ENCODE measurements at regions not wholly inside any gene's neighbourhood (a gene's known extent, or its start where the extent isn't known, plus 50 kb on each side); places are given as distances from the start of the nearest gene placed in this dataset.
"Not testable (repeated sequence)": the region's sequence is repeated elsewhere in the genome, so short reads cannot be mapped to it uniquely, and the experiment has no call there.

GRCh38 chr4:156517546-156517945 lies 454.1 kb downstream of the PDGFC start:
- no peaks in the 10 kb centered on the region for H3K36me3 ChIP-seq (ENCODE audit: control insufficient read depth in 5 of 5, insufficient read depth in 5 of 5, low read length in 5 of 5)
- H3K27me3 ChIP-seq (ENCODE audit: control insufficient read depth in 5 of 5, insufficient read depth in 4 of 5, low read length in 5 of 5) = no peaks in the 10 kb centered on the region
- H3K9me3 ChIP-seq (ENCODE audit: control insufficient read depth in 5 of 5, low read length in 5 of 5) = no peaks in the 10 kb centered on the region
- no peak overlapping the region for H3K4me3 ChIP-seq (ENCODE audit: low read depth in 1 of 5, low read length in 5 of 5)
- H3K9ac ChIP-seq (ENCODE audit: low read length in 5 of 5) = no peak overlapping the region
- H3K27ac ChIP-seq (ENCODE audit: low read depth, low read length) = no peak overlapping the region
- peaks cover 0 to 1% (median 0%) of the 10 kb centered on the region in 5 donors for H3K4me1 ChIP-seq (ENCODE audit: control insufficient read depth in 5 of 5, insufficient read depth in 5 of 5, low read length in 5 of 5)

- H3K4me3 ChIP-seq (ENCODE audit: low read depth in 1 of 5, low read length in 5 of 5) = no peak overlapping the region
- H3K36me3 ChIP-seq (ENCODE audit: control insufficient read depth in 5 of 5, insufficient read depth in 5 of 5, low read length in 5 of 5) = no peaks in the 10 kb centered on the region
- no peak overlapping the region for H3K9ac ChIP-seq (ENCODE audit: low read length in 5 of 5)
- no peaks in the 10 kb centered on the region for H3K9me3 ChIP-seq (ENCODE audit: control insufficient read depth in 5 of 5, low read length in 5 of 5)
- H3K27me3 ChIP-seq (ENCODE audit: control insufficient read depth in 5 of 5, insufficient read depth in 4 of 5, low read length in 5 of 5) = no peaks in the 10 kb centered on the region
- H3K27ac ChIP-seq (ENCODE audit: low read depth, low read length) = no peak overlapping the region
- peaks cover 0 to 1% (median 0%) of the 10 kb centered on the region in 5 donors for H3K4me1 ChIP-seq (ENCODE audit: control insufficient read depth in 5 of 5, insufficient read depth in 5 of 5, low read length in 5 of 5)
Observed at GRCh38 chr4:156516698-156517097, 454.9 kb downstream of the PDGFC start.

GRCh38 chr4:156515295-156515694 lies 456.3 kb downstream of the PDGFC start:
- no peak overlapping the region for H3K9ac ChIP-seq (ENCODE audit: low read length in 5 of 5)
- no peaks in the 10 kb centered on the region for H3K27me3 ChIP-seq (ENCODE audit: control insufficient read depth in 5 of 5, insufficient read depth in 4 of 5, low read length in 5 of 5)
- H3K9me3 ChIP-seq (ENCODE audit: control insufficient read depth in 5 of 5, low read length in 5 of 5) = peaks cover 0 to 3% (median 0%) of the 10 kb centered on the region in 5 donors
- no peak overlapping the region for H3K27ac ChIP-seq (ENCODE audit: low read depth, low read length)
- peaks cover 0 to 1% (median 0%) of the 10 kb centered on the region in 5 donors for H3K4me1 ChIP-seq (ENCODE audit: control insufficient read depth in 5 of 5, insufficient read depth in 5 of 5, low read length in 5 of 5)
- no peak overlapping the region for H3K4me3 ChIP-seq (ENCODE audit: low read depth in 1 of 5, low read length in 5 of 5)
- no peaks in the 10 kb centered on the region for H3K36me3 ChIP-seq (ENCODE audit: control insufficient read depth in 5 of 5, insufficient read depth in 5 of 5, low read length in 5 of 5)

- H3K4me1 ChIP-seq (ENCODE audit: control insufficient read depth in 5 of 5, insufficient read depth in 5 of 5, low read length in 5 of 5) = peaks cover 0 to 1% (median 0%) of the 10 kb centered on the region in 5 donors
- no peak overlapping the region for H3K27ac ChIP-seq (ENCODE audit: low read depth, low read length)
- no peak overlapping the region for H3K9ac ChIP-seq (ENCODE audit: low read length in 5 of 5)
- H3K27me3 ChIP-seq (ENCODE audit: control insufficient read depth in 5 of 5, insufficient read depth in 4 of 5, low read length in 5 of 5) = no peaks in the 10 kb centered on the region
- H3K36me3 ChIP-seq (ENCODE audit: control insufficient read depth in 5 of 5, insufficient read depth in 5 of 5, low read length in 5 of 5) = no peaks in the 10 kb centered on the region
- no peak overlapping the region for H3K4me3 ChIP-seq (ENCODE audit: low read depth in 1 of 5, low read length in 5 of 5)
- H3K9me3 ChIP-seq (ENCODE audit: control insufficient read depth in 5 of 5, low read length in 5 of 5) = peaks cover 0 to 3% (median 0%) of the 10 kb centered on the region in 5 donors
Observed at GRCh38 chr4:156512622-156513021, 459.0 kb downstream of the PDGFC start.

- not testable (repeated sequence) for H3K4me3 ChIP-seq (ENCODE audit: low read depth in 1 of 5, low read length in 5 of 5); H3K27me3 ChIP-seq (ENCODE audit: control insufficient read depth in 5 of 5, insufficient read depth in 4 of 5, low read length in 5 of 5); H3K36me3 ChIP-seq (ENCODE audit: control insufficient read depth in 5 of 5, insufficient read depth in 5 of 5, low read length in 5 of 5); H3K27ac ChIP-seq (ENCODE audit: low read depth, low read length); H3K9me3 ChIP-seq (ENCODE audit: control insufficient read depth in 5 of 5, low read length in 5 of 5); H3K9ac ChIP-seq (ENCODE audit: low read length in 5 of 5); H3K4me1 ChIP-seq (ENCODE audit: control insufficient read depth in 5 of 5, insufficient read depth in 5 of 5, low read length in 5 of 5)
Observed at GRCh38 chr4:156509921-156510320, 461.7 kb downstream of the PDGFC start.

GRCh38 chr4:156505341-156505955 lies 466.2 kb downstream of the PDGFC start:
- no peak overlapping the region for H3K4me3 ChIP-seq (ENCODE audit: low read depth in 1 of 5, low read length in 5 of 5)
- no peaks in the 10 kb centered on the region for H3K4me1 ChIP-seq (ENCODE audit: control insufficient read depth in 5 of 5, insufficient read depth in 5 of 5, low read length in 5 of 5)
- no peak overlapping the region for H3K27ac ChIP-seq (ENCODE audit: low read depth, low read length)
- H3K27me3 ChIP-seq (ENCODE audit: control insufficient read depth in 5 of 5, insufficient read depth in 4 of 5, low read length in 5 of 5) = no peaks in the 10 kb centered on the region
- H3K9me3 ChIP-seq (ENCODE audit: control insufficient read depth in 5 of 5, low read length in 5 of 5) = no peaks in the 10 kb centered on the region
- no peaks in the 10 kb centered on the region for H3K36me3 ChIP-seq (ENCODE audit: control insufficient read depth in 5 of 5, insufficient read depth in 5 of 5, low read length in 5 of 5)
- H3K9ac ChIP-seq (ENCODE audit: low read length in 5 of 5) = no peak overlapping the region

GRCh38 chr4:156503119-156503518 lies 468.5 kb downstream of the PDGFC start:
- H3K36me3 ChIP-seq (ENCODE audit: control insufficient read depth in 5 of 5, insufficient read depth in 5 of 5, low read length in 5 of 5) = no peaks in the 10 kb centered on the region
- H3K9ac ChIP-seq (ENCODE audit: low read length in 5 of 5) = no peak overlapping the region
- H3K27me3 ChIP-seq (ENCODE audit: control insufficient read depth in 5 of 5, insufficient read depth in 4 of 5, low read length in 5 of 5) = no peaks in the 10 kb centered on the region
- no peak overlapping the region for H3K27ac ChIP-seq (ENCODE audit: low read depth, low read length)
- H3K9me3 ChIP-seq (ENCODE audit: control insufficient read depth in 5 of 5, low read length in 5 of 5) = no peaks in the 10 kb centered on the region
- H3K4me3 ChIP-seq (ENCODE audit: low read depth in 1 of 5, low read length in 5 of 5) = no peak overlapping the region
- H3K4me1 ChIP-seq (ENCODE audit: control insufficient read depth in 5 of 5, insufficient read depth in 5 of 5, low read length in 5 of 5) = no peaks in the 10 kb centered on the region

GRCh38 chr4:156501962-156502361 lies 469.6 kb downstream of the PDGFC start:
- no peak overlapping the region for H3K9ac ChIP-seq (ENCODE audit: low read length in 5 of 5)
- no peaks in the 10 kb centered on the region for H3K36me3 ChIP-seq (ENCODE audit: control insufficient read depth in 5 of 5, insufficient read depth in 5 of 5, low read length in 5 of 5)
- H3K4me1 ChIP-seq (ENCODE audit: control insufficient read depth in 5 of 5, insufficient read depth in 5 of 5, low read length in 5 of 5) = no peaks in the 10 kb centered on the region
- no peaks in the 10 kb centered on the region for H3K27me3 ChIP-seq (ENCODE audit: control insufficient read depth in 5 of 5, insufficient read depth in 4 of 5, low read length in 5 of 5)
- no peaks in the 10 kb centered on the region for H3K9me3 ChIP-seq (ENCODE audit: control insufficient read depth in 5 of 5, low read length in 5 of 5)
- no peak overlapping the region for H3K27ac ChIP-seq (ENCODE audit: low read depth, low read length)
- no peak overlapping the region for H3K4me3 ChIP-seq (ENCODE audit: low read depth in 1 of 5, low read length in 5 of 5)

- H3K4me1 ChIP-seq (ENCODE audit: control insufficient read depth in 5 of 5, insufficient read depth in 5 of 5, low read length in 5 of 5) = no peaks in the 10 kb centered on the region
- no peak overlapping the region for H3K27ac ChIP-seq (ENCODE audit: low read depth, low read length)
- H3K27me3 ChIP-seq (ENCODE audit: control insufficient read depth in 5 of 5, insufficient read depth in 4 of 5, low read length in 5 of 5) = no peaks in the 10 kb centered on the region
- H3K9me3 ChIP-seq (ENCODE audit: control insufficient read depth in 5 of 5, low read length in 5 of 5) = no peaks in the 10 kb centered on the region
- H3K36me3 ChIP-seq (ENCODE audit: control insufficient read depth in 5 of 5, insufficient read depth in 5 of 5, low read length in 5 of 5) = no peaks in the 10 kb centered on the region
- H3K4me3 ChIP-seq (ENCODE audit: low read depth in 1 of 5, low read length in 5 of 5) = no peak overlapping the region
- no peak overlapping the region for H3K9ac ChIP-seq (ENCODE audit: low read length in 5 of 5)
Observed at GRCh38 chr4:156499684-156500083, 471.9 kb downstream of the PDGFC start.

- Histone ChIP-seq H3K9ac (ENCODE audit: low read length in 5 of 5) (no peak overlapping the region), H3K27me3 (ENCODE audit: control insufficient read depth in 5 of 5, insufficient read depth in 4 of 5, low read length in 5 of 5) (no peaks in the 10 kb centered on the region), H3K27ac (ENCODE audit: low read depth, low read length) (no peak overlapping the region), H3K4me1 (ENCODE audit: control insufficient read depth in 5 of 5, insufficient read depth in 5 of 5, low read length in 5 of 5) (no peaks in the 10 kb centered on the region), H3K9me3 (ENCODE audit: control insufficient read depth in 5 of 5, low read length in 5 of 5) (no peaks in the 10 kb centered on the region), H3K36me3 (ENCODE audit: control insufficient read depth in 5 of 5, insufficient read depth in 5 of 5, low read length in 5 of 5) (no peaks in the 10 kb centered on the region), H3K4me3 (ENCODE audit: low read depth in 1 of 5, low read length in 5 of 5) (no peak overlapping the region)
Observed at GRCh38 chr4:156497486-156497885, 474.1 kb downstream of the PDGFC start.

- H3K27ac ChIP-seq (ENCODE audit: low read depth, low read length) = no peak overlapping the region
- H3K36me3 ChIP-seq (ENCODE audit: control insufficient read depth in 5 of 5, insufficient read depth in 5 of 5, low read length in 5 of 5) = no peaks in the 10 kb centered on the region
- no peaks in the 10 kb centered on the region for H3K27me3 ChIP-seq (ENCODE audit: control insufficient read depth in 5 of 5, insufficient read depth in 4 of 5, low read length in 5 of 5)
- H3K9me3 ChIP-seq (ENCODE audit: control insufficient read depth in 5 of 5, low read length in 5 of 5) = no peaks in the 10 kb centered on the region
- H3K9ac ChIP-seq (ENCODE audit: low read length in 5 of 5) = no peak overlapping the region
- no peak overlapping the region for H3K4me3 ChIP-seq (ENCODE audit: low read depth in 1 of 5, low read length in 5 of 5)
- H3K4me1 ChIP-seq (ENCODE audit: control insufficient read depth in 5 of 5, insufficient read depth in 5 of 5, low read length in 5 of 5) = no peaks in the 10 kb centered on the region
Observed at GRCh38 chr4:156496797-156497196, 474.8 kb downstream of the PDGFC start.
